KMS-11 (cell line): ENCODE measurements at regions not wholly inside any gene's neighbourhood (a gene's known extent, or its start where the extent isn't known, plus 50 kb on each side); places are given as distances from the start of the nearest gene placed in this dataset.

Source experiments
- H2AFZ ChIP-seq: fragments of 200-600 bp; sonication (generic); 2 replicates; pipeline ENCODE4 v1.6.1; 2016; ENCODE audit warnings: antibody characterized with exemption, mixed run types, low read depth
- H3K27ac ChIP-seq: fragments of 200-600 bp; sonication (generic); 2 replicates; pipeline ENCODE4 v1.6.1; 2016; ENCODE audit warnings: mild to moderate bottlenecking, mixed run types
- H3K27me3 ChIP-seq: fragments of 200-600 bp; sonication (generic); 2 replicates; pipeline ENCODE4 v1.6.1; 2017; ENCODE audit warnings: mild to moderate bottlenecking, low read depth, mixed run types, moderate library complexity; ENCODE audit not compliant: insufficient read depth
- H3K36me3 ChIP-seq: fragments of 200-600 bp; sonication (generic); 2 replicates; pipeline ENCODE4 v1.6.1; 2017; ENCODE audit warnings: mild to moderate bottlenecking, mixed run types; ENCODE audit not compliant: insufficient read depth
- H3K4me1 ChIP-seq: fragments of 200-600 bp; sonication (generic); 2 replicates; pipeline ENCODE4 v1.6.1; 2016; ENCODE audit warnings: mild to moderate bottlenecking, low read depth, mixed run types; ENCODE audit not compliant: poor library complexity, severe bottlenecking
- H3K4me2 ChIP-seq: fragments of 200-600 bp; sonication (generic); 2 replicates; pipeline ENCODE4 v1.7.0; 2016; ENCODE audit warnings: mild to moderate bottlenecking, mixed run types
- H3K4me3 ChIP-seq: fragments of 200-600 bp; sonication (generic); IDR thresholded peaks from 2 replicates; pipeline ENCODE4 v1.6.1; 2017; ENCODE audit warnings: low read depth, low read length, mixed read lengths; ENCODE audit not compliant: insufficient read depth
- H3K79me2 ChIP-seq: fragments of 200-600 bp; sonication (generic); 2 replicates; pipeline ENCODE4 v1.6.1; 2016; ENCODE audit warnings: low read depth, mixed run types; ENCODE audit not compliant: insufficient read depth
- H3K9ac ChIP-seq: fragments of 200-600 bp; sonication (generic); 2 replicates; pipeline ENCODE4 v1.6.1; 2016; ENCODE audit warnings: mild to moderate bottlenecking, mixed run types
- H4K20me1 ChIP-seq: fragments of 200-600 bp; sonication (generic); 2 replicates; pipeline ENCODE4 v1.6.1; 2016; ENCODE audit warnings: mild to moderate bottlenecking, mixed run types; ENCODE audit not compliant: insufficient read depth
- TF ChIP-seq, protein P1 (sequence below): fragments of 200-600 bp; sonication (generic); conservative IDR thresholded peaks from 2 replicates; pipeline ENCODE4 v1.6.1; 2017; ENCODE audit warnings: low read depth, mild to moderate bottlenecking, antibody characterized with exemption, low read length, moderate library complexity, mixed read lengths

DNA sequence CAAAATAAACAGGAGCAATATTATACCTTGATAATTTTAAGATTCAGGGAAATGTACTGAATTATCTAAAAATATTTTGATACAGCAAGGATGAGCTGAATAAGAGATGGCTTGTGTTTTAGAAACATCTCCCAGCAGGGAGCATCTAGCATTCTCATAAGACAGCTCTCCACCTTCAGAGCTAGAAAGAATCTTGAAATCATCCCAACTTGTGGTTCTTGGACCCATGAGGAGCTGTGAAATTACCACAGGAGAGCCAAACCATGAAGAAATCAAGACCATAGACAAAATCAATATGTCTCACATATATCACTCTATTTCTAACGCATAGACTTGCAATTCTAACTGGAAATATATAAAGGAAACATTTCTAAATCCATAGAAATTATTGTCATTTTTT is 210.6 kb upstream of the DKK2 start:
- Histone ChIP-seq H3K27ac (no peak overlapping the region), H2AFZ (no peak overlapping the region), H3K4me1 (no peaks in the 10 kb centered on the region), H4K20me1 (no peaks in the 10 kb centered on the region), H3K9ac (no peak overlapping the region), H3K4me3 (no peak overlapping the region), H3K79me2 (no peaks in the 10 kb centered on the region), H3K27me3 (no peaks in the 10 kb centered on the region), H3K36me3 (no peaks in the 10 kb centered on the region), H3K4me2 (no peak overlapping the region)
- TF ChIP-seq, protein P1, sequence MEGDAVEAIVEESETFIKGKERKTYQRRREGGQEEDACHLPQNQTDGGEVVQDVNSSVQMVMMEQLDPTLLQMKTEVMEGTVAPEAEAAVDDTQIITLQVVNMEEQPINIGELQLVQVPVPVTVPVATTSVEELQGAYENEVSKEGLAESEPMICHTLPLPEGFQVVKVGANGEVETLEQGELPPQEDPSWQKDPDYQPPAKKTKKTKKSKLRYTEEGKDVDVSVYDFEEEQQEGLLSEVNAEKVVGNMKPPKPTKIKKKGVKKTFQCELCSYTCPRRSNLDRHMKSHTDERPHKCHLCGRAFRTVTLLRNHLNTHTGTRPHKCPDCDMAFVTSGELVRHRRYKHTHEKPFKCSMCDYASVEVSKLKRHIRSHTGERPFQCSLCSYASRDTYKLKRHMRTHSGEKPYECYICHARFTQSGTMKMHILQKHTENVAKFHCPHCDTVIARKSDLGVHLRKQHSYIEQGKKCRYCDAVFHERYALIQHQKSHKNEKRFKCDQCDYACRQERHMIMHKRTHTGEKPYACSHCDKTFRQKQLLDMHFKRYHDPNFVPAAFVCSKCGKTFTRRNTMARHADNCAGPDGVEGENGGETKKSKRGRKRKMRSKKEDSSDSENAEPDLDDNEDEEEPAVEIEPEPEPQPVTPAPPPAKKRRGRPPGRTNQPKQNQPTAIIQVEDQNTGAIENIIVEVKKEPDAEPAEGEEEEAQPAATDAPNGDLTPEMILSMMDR: no peak

DNA sequence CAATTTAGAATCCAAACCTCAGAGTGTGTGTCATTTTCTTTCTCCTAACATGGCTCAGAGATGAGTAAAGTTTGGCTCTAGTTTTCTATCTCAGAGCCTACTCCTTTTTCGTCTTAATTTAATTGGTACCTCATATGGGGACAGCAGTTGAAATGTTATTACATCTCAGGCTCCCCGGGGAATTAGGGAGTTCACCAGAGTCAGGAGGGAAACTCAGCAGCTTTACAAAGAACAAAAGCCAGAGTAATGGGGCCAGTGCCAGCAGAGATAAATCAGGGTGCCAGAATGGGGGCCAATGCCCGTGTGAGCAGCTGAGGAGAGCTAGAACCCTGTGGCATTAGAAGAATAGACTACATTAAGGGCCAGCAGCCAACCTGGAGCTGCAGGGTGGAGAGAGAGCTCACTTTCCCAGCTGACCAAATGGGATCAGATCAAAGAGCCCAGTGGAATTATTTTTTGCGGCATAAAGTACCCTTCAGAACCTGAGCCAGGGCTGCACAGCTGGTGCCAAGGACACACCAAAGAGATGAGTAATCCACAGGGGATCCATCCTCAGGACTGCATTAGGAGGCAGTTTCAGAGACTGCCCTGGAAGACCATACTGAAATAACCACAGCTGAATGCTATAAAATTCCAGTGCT is 207.1 kb upstream of the DKK2 start:
- Histone ChIP-seq H3K27me3 (no peaks in the 10 kb centered on the region), H3K4me1 (no peaks in the 10 kb centered on the region), H3K79me2 (no peaks in the 10 kb centered on the region), H3K27ac (no peak overlapping the region), H3K36me3 (no peaks in the 10 kb centered on the region), H3K4me2 (no peak overlapping the region), H4K20me1 (no peaks in the 10 kb centered on the region), H2AFZ (no peak overlapping the region), H3K9ac (no peak overlapping the region), H3K4me3 (no peak overlapping the region)
- TF ChIP-seq, protein P1: no peak

DNA sequence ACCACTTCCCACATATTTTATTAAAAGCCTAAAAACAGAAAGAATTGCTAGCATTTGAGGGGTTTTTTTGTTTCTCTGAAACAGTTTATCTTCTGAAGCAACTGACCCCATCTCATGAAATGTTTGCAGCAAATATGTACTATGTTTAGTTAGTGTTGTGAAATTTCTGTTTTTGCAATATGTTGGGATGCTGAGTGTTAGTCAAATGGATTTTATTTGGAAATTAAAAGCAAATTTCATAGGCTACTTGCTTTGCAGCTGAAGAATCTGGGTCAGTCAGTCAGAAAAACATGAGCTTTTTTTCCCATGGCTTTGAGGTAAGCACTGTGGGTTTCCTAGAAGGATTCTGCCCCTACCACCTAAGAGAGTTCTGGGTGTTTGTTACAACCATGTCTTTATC is 184.9 kb upstream of the DKK2 start:
- TF ChIP-seq, protein P1: no peak
- H3K79me2 ChIP-seq: no peaks in the 10 kb centered on the region
- no peak overlapping the region for H3K4me2 ChIP-seq

DNA sequence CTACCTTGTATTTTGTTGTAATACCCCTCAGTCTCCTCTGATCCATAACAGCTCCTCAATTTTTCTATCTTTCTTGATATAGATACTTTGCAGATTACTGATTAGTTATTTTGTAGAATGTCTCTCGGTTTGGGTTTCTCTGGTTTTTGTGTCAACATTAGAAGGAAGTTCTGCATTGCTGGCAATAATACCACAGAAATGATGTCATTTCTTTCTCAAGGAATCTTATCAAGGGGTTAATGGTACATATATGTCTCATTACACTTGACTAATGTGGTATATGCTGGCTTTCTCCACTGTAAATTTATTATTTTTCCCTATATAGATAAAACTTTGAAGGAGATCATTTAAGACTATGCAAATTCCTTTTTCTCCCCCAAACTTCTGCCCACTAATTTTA is 183.6 kb upstream of the DKK2 start:
- H3K9ac ChIP-seq: no peak overlapping the region

More for the DNA sequence above, 184.9 kb upstream of the DKK2 start:
- Histone ChIP-seq H2AFZ (no peak overlapping the region), H3K36me3 (no peaks in the 10 kb centered on the region), H3K4me3 (no peak overlapping the region), H3K27ac (no peak overlapping the region), H3K9ac (no peak overlapping the region), H3K27me3 (no peaks in the 10 kb centered on the region), H3K4me1 (no peaks in the 10 kb centered on the region), H4K20me1 (no peaks in the 10 kb centered on the region)

More for the DNA sequence above, 183.6 kb upstream of the DKK2 start:
- no peak overlapping the region for H3K4me2 ChIP-seq
- no peaks in the 10 kb centered on the region for H3K36me3 ChIP-seq
- TF ChIP-seq, protein P1: no peak
- no peak overlapping the region for H3K4me3 ChIP-seq
- no peak overlapping the region for H3K27ac ChIP-seq
- H4K20me1 ChIP-seq: no peaks in the 10 kb centered on the region
- no peaks in the 10 kb centered on the region for H3K4me1 ChIP-seq
- no peak overlapping the region for H2AFZ ChIP-seq
- no peaks in the 10 kb centered on the region for H3K27me3 ChIP-seq
- H3K79me2 ChIP-seq: no peaks in the 10 kb centered on the region
